ENCODE measurements at regions not wholly inside any gene's neighbourhood (a gene's known extent, or its start where the extent isn't known, plus 50 kb on each side); places are given as distances from the start of the nearest gene placed in this dataset.

- no peak overlapping the region for H3K27ac ChIP-seq (ENCODE audit: control insufficient read depth, insufficient read depth, low read length)
- H4K20me1 ChIP-seq (ENCODE audit: control insufficient read depth, extremely low read depth, insufficient read depth, low read length), result no peaks in the 10 kb centered on the region
- H3K9me3 ChIP-seq (ENCODE audit: control insufficient read depth, low read depth, low read length), result no peaks in the 10 kb centered on the region
- TF ChIP-seq EZH2 (IDR thresholded peaks at IDR 0.05; ENCODE audit: low read length) (no peak), CTCF (optimal IDR thresholded peaks at IDR 0.05 in 1 of 3, IDR thresholded peaks at IDR 0.05 in 1 of 3, conservative IDR thresholded peaks at IDR 0.05 in 1 of 3; ENCODE audit: extremely low read depth in 1 of 3, insufficient read depth in 2 of 3, low read length in 3 of 3) (no peak)
- H3K4me1 ChIP-seq (ENCODE audit: control insufficient read depth, extremely low read depth, insufficient read depth, low read length), result peaks cover 27% of the 10 kb centered on the region
- FAIRE-seq, result peak; percentile 84
- dilution Hi-C loops (cut with MboI; ENCODE audit: extremely low pct_ligation_motif_present, low sequenced_read_pairs), result no loop called here
- no peak for DNase-seq (ENCODE audit: low read depth, low spot score)
- H2AFZ ChIP-seq (ENCODE audit: control insufficient read depth, low read length), result no peak overlapping the region
- no peak overlapping the region for H3K9ac ChIP-seq (ENCODE audit: control insufficient read depth, extremely low read depth, insufficient read depth, low read length)
- no peaks in the 10 kb centered on the region for H3K27me3 ChIP-seq (ENCODE audit: control insufficient read depth, extremely low read depth, insufficient read depth, low read length)
- no peaks in the 10 kb centered on the region for H3K9me1 ChIP-seq (ENCODE audit: control insufficient read depth, extremely low read depth, insufficient read depth, low read length)
- H3K4me2 ChIP-seq (ENCODE audit: control insufficient read depth, extremely low read depth, insufficient read depth, low read depth, low read length), result no peak overlapping the region
- H3K79me2 ChIP-seq (ENCODE audit: control insufficient read depth, insufficient read depth, low read length), result no peaks in the 10 kb centered on the region
- no peak overlapping the region for H3K4me3 ChIP-seq (ENCODE audit: control insufficient read depth in 2 of 3, extremely low read depth in 1 of 3, insufficient read depth in 2 of 3, low read depth in 1 of 3, low read length in 3 of 3)
- H3K36me3 ChIP-seq (ENCODE audit: control insufficient read depth in 2 of 2, extremely low read depth in 1 of 2, insufficient read depth in 2 of 2, low read length in 2 of 2), result no peaks in the 10 kb centered on the region
Observed at GRCh38 chr10:60517805-60518204, 128.1 kb upstream of the ANK3 start.

GRCh38 chr10:60513281-60513680 lies 123.6 kb upstream of the ANK3 start:
- DNase-seq (ENCODE audit: low read depth, low spot score), result no peak
- Histone ChIP-seq H3K9me3 (ENCODE audit: control insufficient read depth, low read depth, low read length) (no peaks in the 10 kb centered on the region), H3K4me1 (ENCODE audit: control insufficient read depth, extremely low read depth, insufficient read depth, low read length) (peaks cover 5% of the 10 kb centered on the region), H3K9ac (ENCODE audit: control insufficient read depth, extremely low read depth, insufficient read depth, low read length) (no peak overlapping the region), H3K79me2 (ENCODE audit: control insufficient read depth, insufficient read depth, low read length) (no peaks in the 10 kb centered on the region), H3K4me3 (ENCODE audit: control insufficient read depth in 2 of 3, extremely low read depth in 1 of 3, insufficient read depth in 2 of 3, low read depth in 1 of 3, low read length in 3 of 3) (no peak overlapping the region), H3K27me3 (ENCODE audit: control insufficient read depth, extremely low read depth, insufficient read depth, low read length) (no peaks in the 10 kb centered on the region), H3K9me1 (ENCODE audit: control insufficient read depth, extremely low read depth, insufficient read depth, low read length) (no peaks in the 10 kb centered on the region), H2AFZ (ENCODE audit: control insufficient read depth, low read length) (no peak overlapping the region), H3K27ac (ENCODE audit: control insufficient read depth, insufficient read depth, low read length) (no peak overlapping the region), H4K20me1 (ENCODE audit: control insufficient read depth, extremely low read depth, insufficient read depth, low read length) (no peaks in the 10 kb centered on the region), H3K36me3 (ENCODE audit: control insufficient read depth in 2 of 2, extremely low read depth in 1 of 2, insufficient read depth in 2 of 2, low read length in 2 of 2) (no peaks in the 10 kb centered on the region), H3K4me2 (ENCODE audit: control insufficient read depth, extremely low read depth, insufficient read depth, low read depth, low read length) (no peak overlapping the region)
- TF ChIP-seq EZH2 (IDR thresholded peaks at IDR 0.05; ENCODE audit: low read length) (no peak), CTCF (optimal IDR thresholded peaks at IDR 0.05 in 1 of 3, IDR thresholded peaks at IDR 0.05 in 1 of 3, conservative IDR thresholded peaks at IDR 0.05 in 1 of 3; ENCODE audit: extremely low read depth in 1 of 3, insufficient read depth in 2 of 3, low read length in 3 of 3) (no peak)
- no peak for FAIRE-seq
- dilution Hi-C loops (cut with MboI; ENCODE audit: extremely low pct_ligation_motif_present, low sequenced_read_pairs), result no loop called here
